Activated CD4-positive, alpha-beta T cell treated with anti-CD3 and anti-CD28 coated beads, Interleukin-2, amount 10 ng/mL, durations not matched to agents 7 days and 5 days (primary cell): ENCODE measurements at regions not wholly inside any gene's neighbourhood (a gene's known extent, or its start where the extent isn't known, plus 50 kb on each side); places are given as distances from the start of the nearest gene placed in this dataset.
"Not testable (repeated sequence)": the region's sequence is repeated elsewhere in the genome, so short reads cannot be mapped to it uniquely, and the experiment has no call there.

Source experiments
- CTCF ChIA-PET: fragments of 350-600 bp; sonication (Branson Sonifier 250); formaldehyde crosslinking; loops from one replicate; lab custom pipeline; 2021; ENCODE audit warnings: antibody characterized with exemption; lab: Charles Lee
- POLR2A ChIA-PET: fragments of 350-600 bp; sonication (Branson Sonifier 250); formaldehyde crosslinking; loops from one replicate; lab custom pipeline; 2021; ENCODE audit warnings: antibody characterized with exemption; lab: Charles Lee
- DNase-seq: peaks from one replicate; pipeline ENCODE4 v3.0.0-alpha.2; 2020
- H3K27ac Mint-ChIP-seq: one replicate; pipeline ENCODE4 v1.8.0; 2021; ENCODE audit warnings: mild to moderate bottlenecking, moderate library complexity, mixed read lengths
- H3K27me3 Mint-ChIP-seq: one replicate; pipeline ENCODE4 v1.8.0; 2021; ENCODE audit warnings: mixed read lengths
- H3K36me3 Mint-ChIP-seq: one replicate; pipeline ENCODE4 v1.8.0; 2021; ENCODE audit warnings: low read depth, mixed read lengths
- H3K4me1 Mint-ChIP-seq: one replicate; pipeline ENCODE4 v1.8.0; 2021; ENCODE audit warnings: mixed read lengths
- H3K4me3 Mint-ChIP-seq: one replicate; pipeline ENCODE4 v1.8.0; 2021; ENCODE audit warnings: mild to moderate bottlenecking, moderate library complexity, mixed read lengths
- H3K9me3 Mint-ChIP-seq: one replicate; pipeline ENCODE4 v1.8.0; 2021; ENCODE audit warnings: mixed read lengths

DNA sequence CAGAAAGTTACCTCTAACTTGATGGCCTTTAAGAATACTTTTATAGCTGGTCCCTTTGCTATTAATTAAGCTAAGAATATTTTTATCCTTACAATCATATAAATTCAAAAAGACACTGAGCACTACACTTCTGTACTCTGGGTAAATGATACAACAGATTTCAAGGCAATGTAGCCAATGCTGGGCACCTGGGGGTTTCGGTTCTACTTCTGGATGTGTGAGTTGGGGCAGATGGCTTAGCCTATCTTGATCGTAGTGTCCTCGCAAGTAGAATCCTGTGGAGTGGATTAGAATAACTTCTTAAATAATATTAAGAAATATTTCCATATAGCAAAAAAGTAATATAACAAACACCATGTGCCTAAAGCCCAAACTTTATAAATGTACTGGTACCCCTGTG lies 96.9 kb upstream of the NT5E start:
- DNase-seq, result no peak
- Mint-ChIP-seq H3K9me3 (no peaks in the 10 kb centered on the region), H3K4me3 (no peak overlapping the region), H3K4me1 (no peaks in the 10 kb centered on the region), H3K27ac (no peak overlapping the region), H3K27me3 (peaks cover 9% of the 10 kb centered on the region), H3K36me3 (no peaks in the 10 kb centered on the region)
- CTCF ChIA-PET, result interaction anchor here (1.0 kb wide), 1 partner anchor 142 kb away, joined by 3 read pairs; no protein-coding TSS in a partner anchor
- POLR2A ChIA-PET, result no interaction called here

DNA sequence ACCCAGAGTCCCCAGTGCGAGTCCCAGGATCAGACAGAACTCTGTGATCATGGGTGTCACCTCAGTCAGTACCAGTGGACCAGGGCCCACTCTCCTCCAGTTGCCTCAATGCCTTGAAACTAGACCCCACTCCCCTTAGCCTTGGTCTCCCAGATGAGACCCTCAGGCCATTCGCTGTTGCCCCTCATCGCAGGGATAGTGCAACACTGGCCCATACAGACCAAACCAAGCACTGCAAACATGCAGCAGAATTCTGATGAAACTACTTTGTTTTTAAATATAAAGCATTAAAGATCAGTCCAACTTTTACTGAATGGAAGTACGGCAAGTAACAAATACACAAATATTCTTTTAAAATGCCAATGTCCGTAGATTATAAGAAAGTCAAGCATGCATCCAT lies 101.2 kb upstream of the NT5E start:
- peaks cover 18% of the 10 kb centered on the region for H3K27me3 Mint-ChIP-seq
- H3K27ac Mint-ChIP-seq, result no peak overlapping the region
- no peak overlapping the region for H3K4me3 Mint-ChIP-seq
- no peaks in the 10 kb centered on the region for H3K36me3 Mint-ChIP-seq
- ChIA-PET CTCF (no interaction called here), POLR2A (no interaction called here)
- DNase-seq, result no peak
- H3K4me1 Mint-ChIP-seq, result no peaks in the 10 kb centered on the region
- H3K9me3 Mint-ChIP-seq, result no peaks in the 10 kb centered on the region

- no peak for DNase-seq
- H3K27ac Mint-ChIP-seq, result no peak overlapping the region
- H3K4me3 Mint-ChIP-seq, result no peak overlapping the region
- POLR2A ChIA-PET, result interaction anchor here (0.7 kb wide), 1 partner anchor 372 kb away, joined by 5 read pairs; no protein-coding TSS in a partner anchor
- no peaks in the 10 kb centered on the region for H3K9me3 Mint-ChIP-seq
- no peaks in the 10 kb centered on the region for H3K36me3 Mint-ChIP-seq
- H3K27me3 Mint-ChIP-seq, result peaks cover 18% of the 10 kb centered on the region
- CTCF ChIA-PET, result interaction anchor here (2.0 kb wide), 1 partner anchor 135 kb away, joined by 4 read pairs; no protein-coding TSS in a partner anchor
- no peaks in the 10 kb centered on the region for H3K4me1 Mint-ChIP-seq
Observed at GRCh38 chr6:85347812-85348211, 102.1 kb upstream of the NT5E start.

GRCh38 chr6:85346196-85346595 lies 103.7 kb upstream of the NT5E start:
- DNase-seq, result no peak
- Mint-ChIP-seq H3K27me3 (peaks cover 18% of the 10 kb centered on the region), H3K36me3 (no peaks in the 10 kb centered on the region), H3K4me1 (no peaks in the 10 kb centered on the region), H3K27ac (no peak overlapping the region), H3K4me3 (no peak overlapping the region), H3K9me3 (no peaks in the 10 kb centered on the region)
- ChIA-PET POLR2A (no interaction called here), CTCF (interaction anchor here (2.0 kb wide), 1 partner anchor 137 kb away, joined by 4 read pairs; no protein-coding TSS in a partner anchor)

GRCh38 chr6:85344996-85345395 lies 104.9 kb upstream of the NT5E start:
- no peaks in the 10 kb centered on the region for H3K9me3 Mint-ChIP-seq
- H3K27me3 Mint-ChIP-seq, result peaks cover 16% of the 10 kb centered on the region
- no peak overlapping the region for H3K27ac Mint-ChIP-seq
- POLR2A ChIA-PET, result no interaction called here
- CTCF ChIA-PET, result no interaction called here
- no peak for DNase-seq
- H3K36me3 Mint-ChIP-seq, result no peaks in the 10 kb centered on the region
- H3K4me3 Mint-ChIP-seq, result no peak overlapping the region
- H3K4me1 Mint-ChIP-seq, result no peaks in the 10 kb centered on the region

- no peaks in the 10 kb centered on the region for H3K4me1 Mint-ChIP-seq
- no peaks in the 10 kb centered on the region for H3K9me3 Mint-ChIP-seq
- no peak for DNase-seq
- H3K27ac Mint-ChIP-seq, result no peak overlapping the region
- CTCF ChIA-PET, result no interaction called here
- H3K27me3 Mint-ChIP-seq, result peaks cover 11% of the 10 kb centered on the region
- no peak overlapping the region for H3K4me3 Mint-ChIP-seq
- POLR2A ChIA-PET, result no interaction called here
- H3K36me3 Mint-ChIP-seq, result no peaks in the 10 kb centered on the region
Observed at GRCh38 chr6:85343428-85343827, 106.5 kb upstream of the NT5E start.

DNA sequence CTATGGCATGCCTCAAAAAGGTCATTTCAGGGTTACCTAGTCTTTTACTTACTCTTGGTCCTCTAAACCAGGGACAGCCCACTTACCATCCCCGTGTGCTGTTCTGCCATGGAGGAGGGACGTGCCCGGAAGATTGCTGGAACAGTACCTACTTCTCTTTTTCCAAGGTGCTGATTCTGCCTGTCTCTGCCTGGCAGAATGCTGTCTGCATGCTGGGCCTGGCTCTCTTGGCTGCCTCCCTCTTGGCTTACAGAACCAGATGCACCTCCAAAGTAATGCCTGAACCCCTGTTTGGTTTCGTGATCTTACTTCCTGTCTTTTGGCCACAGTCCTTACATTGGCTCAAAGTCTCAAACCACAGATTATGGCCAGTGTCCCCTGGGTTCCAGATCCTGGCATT lies 120.7 kb upstream of the NT5E start:
- no peaks in the 10 kb centered on the region for H3K9me3 Mint-ChIP-seq
- H3K36me3 Mint-ChIP-seq, result no peaks in the 10 kb centered on the region
- no peak overlapping the region for H3K27ac Mint-ChIP-seq
- H3K4me3 Mint-ChIP-seq, result no peak overlapping the region
- ChIA-PET POLR2A (no interaction called here), CTCF (no interaction called here)
- peaks cover 6% of the 10 kb centered on the region for H3K27me3 Mint-ChIP-seq
- no peaks in the 10 kb centered on the region for H3K4me1 Mint-ChIP-seq
- no peak for DNase-seq

DNA sequence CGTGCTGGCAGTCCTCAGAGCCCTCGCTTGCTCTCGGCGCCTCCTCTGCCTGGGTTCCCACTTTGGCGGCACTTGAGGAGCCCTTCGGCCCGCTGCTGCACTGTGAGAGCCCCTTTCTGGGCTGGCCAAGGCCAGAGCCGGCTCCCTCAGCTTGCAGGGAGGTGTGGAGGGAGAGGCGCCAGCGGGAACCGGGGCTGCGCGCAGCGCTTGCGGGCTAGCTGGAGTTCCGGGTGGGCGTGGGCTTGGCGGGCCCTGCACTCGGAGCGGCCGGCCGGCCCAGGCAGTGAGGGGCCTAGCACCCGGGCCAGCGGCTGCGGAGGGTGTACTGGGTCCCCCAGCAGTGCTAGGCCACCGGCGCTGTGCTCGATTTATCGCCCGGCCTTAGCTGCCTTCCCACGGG lies 124.1 kb upstream of the NT5E start:
- H3K36me3 Mint-ChIP-seq, H3K27me3 Mint-ChIP-seq, H3K9me3 Mint-ChIP-seq, H3K4me3 Mint-ChIP-seq, DNase-seq, H3K4me1 Mint-ChIP-seq, POLR2A ChIA-PET, CTCF ChIA-PET, H3K27ac Mint-ChIP-seq: not testable (repeated sequence)

DNA sequence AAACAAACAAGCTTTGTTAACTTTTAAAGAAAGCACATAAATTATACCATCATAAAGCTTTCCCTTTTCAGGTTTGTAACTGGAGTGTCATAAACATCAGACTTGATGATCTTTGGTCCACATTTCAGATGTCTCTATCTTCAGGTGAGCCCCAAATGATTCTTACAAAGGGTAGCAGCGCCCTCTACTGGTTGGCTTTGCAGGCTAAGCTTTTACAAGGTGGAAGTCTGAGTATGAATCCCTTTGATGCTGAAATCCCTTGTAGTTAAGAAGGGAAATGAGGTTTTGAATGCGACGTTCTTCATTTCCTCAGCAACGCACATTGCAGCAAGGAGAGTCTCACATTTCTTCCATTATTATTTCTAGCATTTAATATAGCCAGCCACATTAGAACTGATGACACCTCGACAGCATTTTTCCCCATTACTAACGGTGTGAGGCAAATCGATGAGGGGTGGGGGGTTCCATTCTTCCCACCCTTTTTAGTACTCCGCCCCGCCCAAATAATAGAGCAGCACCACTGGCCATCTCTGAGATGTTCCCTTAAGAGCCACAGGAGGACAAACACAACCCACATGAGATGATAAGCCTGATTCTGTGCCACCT lies 126.3 kb upstream of the NT5E start:
- peak; percentile 86 for DNase-seq
- ChIA-PET CTCF (interaction anchor here (0.6 to 1.3 kb wide), 2 partner anchors 9 to 211 kb away, joined by 4 to 5 read pairs; no protein-coding TSS in a partner anchor), POLR2A (no interaction called here)
- no peaks in the 10 kb centered on the region for H3K9me3 Mint-ChIP-seq
- no peaks in the 10 kb centered on the region for H3K4me1 Mint-ChIP-seq
- peaks cover 4% of the 10 kb centered on the region for H3K27me3 Mint-ChIP-seq
- H3K4me3 Mint-ChIP-seq, result no peak overlapping the region
- H3K36me3 Mint-ChIP-seq, result no peaks in the 10 kb centered on the region
- no peak overlapping the region for H3K27ac Mint-ChIP-seq

DNA sequence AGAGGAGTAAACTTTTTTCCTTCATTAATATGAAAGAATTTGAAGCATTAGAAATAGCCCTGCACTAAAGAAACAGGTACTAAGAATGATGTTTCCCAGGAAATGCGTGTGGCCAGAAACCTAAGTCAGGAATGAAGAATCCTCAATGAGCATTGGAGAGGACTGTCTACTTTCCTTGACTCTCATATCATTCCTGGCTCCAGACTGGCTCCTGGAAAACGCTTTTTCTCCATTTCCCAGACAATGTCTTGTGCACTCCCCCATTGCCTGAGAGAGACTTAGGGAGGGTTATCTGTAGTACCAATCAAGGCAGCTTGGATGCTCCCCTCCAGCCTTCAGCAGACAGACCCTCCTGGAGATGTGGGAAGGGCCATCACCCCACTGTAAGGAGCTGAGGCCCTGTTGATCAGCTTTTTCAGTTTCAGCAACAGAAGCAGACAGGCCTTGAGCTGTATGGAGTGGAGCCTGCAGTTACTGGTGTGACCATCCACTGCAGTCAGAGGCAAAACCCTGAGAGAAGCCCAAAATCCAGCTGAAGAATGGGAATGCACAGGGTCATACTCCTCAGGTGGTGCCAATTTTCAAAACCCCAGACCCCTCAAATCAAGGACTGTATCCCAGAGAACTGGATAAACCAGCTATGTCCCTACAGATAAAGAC lies 127.3 kb upstream of the NT5E start:
- peaks cover 4% of the 10 kb centered on the region for H3K27me3 Mint-ChIP-seq
- CTCF ChIA-PET, result no interaction called here
- H3K9me3 Mint-ChIP-seq, result peaks cover 2% of the 10 kb centered on the region
- no peaks in the 10 kb centered on the region for H3K4me1 Mint-ChIP-seq
- no peak overlapping the region for H3K27ac Mint-ChIP-seq
- H3K4me3 Mint-ChIP-seq, result no peak overlapping the region
- POLR2A ChIA-PET, result no interaction called here
- DNase-seq, result no peak
- H3K36me3 Mint-ChIP-seq, result no peaks in the 10 kb centered on the region

GRCh38 chr6:85321906-85322305 lies 128.0 kb upstream of the NT5E start:
- no peaks in the 10 kb centered on the region for H3K36me3 Mint-ChIP-seq
- no peak for DNase-seq
- no peaks in the 10 kb centered on the region for H3K4me1 Mint-ChIP-seq
- POLR2A ChIA-PET, result no interaction called here
- H3K27ac Mint-ChIP-seq, result no peak overlapping the region
- peaks cover 7% of the 10 kb centered on the region for H3K9me3 Mint-ChIP-seq
- H3K4me3 Mint-ChIP-seq, result no peak overlapping the region
- CTCF ChIA-PET, result no interaction called here
- peaks cover 4% of the 10 kb centered on the region for H3K27me3 Mint-ChIP-seq

GRCh38 chr6:85314586-85314985 lies 135.3 kb upstream of the NT5E start:
- POLR2A ChIA-PET, result no interaction called here
- Mint-ChIP-seq H3K36me3 (no peaks in the 10 kb centered on the region), H3K27me3 (no peaks in the 10 kb centered on the region), H3K4me1 (no peaks in the 10 kb centered on the region), H3K4me3 (no peak overlapping the region), H3K27ac (no peak overlapping the region), H3K9me3 (peaks cover 8% of the 10 kb centered on the region)
- DNase-seq, result no peak
- CTCF ChIA-PET, result interaction anchor here (1.5 kb wide), 1 partner anchor 9 kb away, joined by 4 read pairs; no protein-coding TSS in a partner anchor

DNA sequence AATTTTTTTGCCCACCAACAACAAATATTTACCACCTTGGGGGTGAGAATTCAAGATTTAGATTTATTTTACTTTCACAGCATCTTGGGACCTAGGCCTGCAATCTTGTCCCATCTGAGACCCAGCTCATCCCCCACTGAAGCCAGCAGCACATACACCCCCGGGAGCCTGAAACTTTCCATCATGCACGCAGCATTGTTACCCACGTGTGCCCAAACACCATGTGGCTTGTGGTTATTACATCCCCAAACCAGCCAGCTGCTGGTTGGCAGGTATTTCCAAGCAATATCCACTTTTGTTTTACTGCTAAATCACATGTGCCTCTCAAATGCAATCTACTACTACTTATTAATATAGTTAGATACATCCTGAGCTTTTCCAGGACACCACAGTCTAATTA lies 149.3 kb upstream of the NT5E start:
- no peak overlapping the region for H3K27ac Mint-ChIP-seq
- H3K9me3 Mint-ChIP-seq, result no peaks in the 10 kb centered on the region
- no peak overlapping the region for H3K4me3 Mint-ChIP-seq
- H3K36me3 Mint-ChIP-seq, result no peaks in the 10 kb centered on the region
- DNase-seq, result no peak
- H3K4me1 Mint-ChIP-seq, result no peaks in the 10 kb centered on the region
- ChIA-PET CTCF (no interaction called here), POLR2A (no interaction called here)
- no peaks in the 10 kb centered on the region for H3K27me3 Mint-ChIP-seq
